ENCODE measurements at regions not wholly inside any gene's neighbourhood (a gene's known extent, or its start where the extent isn't known, plus 50 kb on each side); places are given as distances from the start of the nearest gene placed in this dataset.

GRCh38 chr4:13166214-13166613, 317.9 kb downstream of the RAB28 start:
- TF ChIP-seq, protein P1, sequence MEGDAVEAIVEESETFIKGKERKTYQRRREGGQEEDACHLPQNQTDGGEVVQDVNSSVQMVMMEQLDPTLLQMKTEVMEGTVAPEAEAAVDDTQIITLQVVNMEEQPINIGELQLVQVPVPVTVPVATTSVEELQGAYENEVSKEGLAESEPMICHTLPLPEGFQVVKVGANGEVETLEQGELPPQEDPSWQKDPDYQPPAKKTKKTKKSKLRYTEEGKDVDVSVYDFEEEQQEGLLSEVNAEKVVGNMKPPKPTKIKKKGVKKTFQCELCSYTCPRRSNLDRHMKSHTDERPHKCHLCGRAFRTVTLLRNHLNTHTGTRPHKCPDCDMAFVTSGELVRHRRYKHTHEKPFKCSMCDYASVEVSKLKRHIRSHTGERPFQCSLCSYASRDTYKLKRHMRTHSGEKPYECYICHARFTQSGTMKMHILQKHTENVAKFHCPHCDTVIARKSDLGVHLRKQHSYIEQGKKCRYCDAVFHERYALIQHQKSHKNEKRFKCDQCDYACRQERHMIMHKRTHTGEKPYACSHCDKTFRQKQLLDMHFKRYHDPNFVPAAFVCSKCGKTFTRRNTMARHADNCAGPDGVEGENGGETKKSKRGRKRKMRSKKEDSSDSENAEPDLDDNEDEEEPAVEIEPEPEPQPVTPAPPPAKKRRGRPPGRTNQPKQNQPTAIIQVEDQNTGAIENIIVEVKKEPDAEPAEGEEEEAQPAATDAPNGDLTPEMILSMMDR (IDR thresholded peaks at IDR 0.05): no peak
- no peak for TF ChIP-seq POLR2A (IDR thresholded peaks at IDR 0.05)
